Nephron progenitor cell (in vitro differentiated cells): ENCODE measurements at regions not wholly inside any gene's neighbourhood (a gene's known extent, or its start where the extent isn't known, plus 50 kb on each side); places are given as distances from the start of the nearest gene placed in this dataset.
A peak's percentile ranks its signal among the peaks of the same experiment; 100 is the strongest.
"Not testable (repeated sequence)": the region's sequence is repeated elsewhere in the genome, so short reads cannot be mapped to it uniquely, and the experiment has no call there.

ENCODE experiments used
- DNase-seq: peaks from one replicate; pipeline ENCODE4 v3.0.0; 2021
- H3K27ac Mint-ChIP-seq: 2 replicates; pipeline ENCODE4 v1.8.0; 2021; ENCODE audit warnings: mild to moderate bottlenecking, moderate library complexity, mixed read lengths
- H3K27me3 Mint-ChIP-seq: 2 replicates; pipeline ENCODE4 v1.8.0; 2021; ENCODE audit warnings: mild to moderate bottlenecking, low read depth, mixed read lengths; ENCODE audit not compliant: poor library complexity
- H3K36me3 Mint-ChIP-seq: 2 replicates; pipeline ENCODE4 v1.8.0; 2021; ENCODE audit warnings: low read depth, mixed read lengths
- H3K4me1 Mint-ChIP-seq: 2 replicates; pipeline ENCODE4 v1.8.0; 2021; ENCODE audit warnings: mixed read lengths
- H3K4me3 Mint-ChIP-seq: 2 replicates; pipeline ENCODE4 v1.8.0; 2021; ENCODE audit warnings: mild to moderate bottlenecking, moderate library complexity, mixed read lengths
- H3K9me3 Mint-ChIP-seq: 2 replicates; pipeline ENCODE4 v1.8.0; 2021; ENCODE audit warnings: mild to moderate bottlenecking, moderate library complexity, mixed read lengths
- CTCF ChIP-seq: fragments of 200-600 bp; sonication (generic); IDR thresholded peaks from 2 replicates; pipeline ENCODE4 v1.5.0; 2021; ENCODE audit warnings: antibody characterized with exemption

GRCh38 chr15:78708713-78709260 is 67.8 kb upstream of the CHRNB4 start:
- H3K4me1 Mint-ChIP-seq, result peaks cover 21% of the 10 kb centered on the region
- peaks cover 43% of the 10 kb centered on the region for H3K27me3 Mint-ChIP-seq
- no peak overlapping the region for H3K27ac Mint-ChIP-seq

GRCh38 chr15:78706481-78707235 is 65.6 kb upstream of the CHRNB4 start:
- Mint-ChIP-seq H3K9me3 (peaks cover 44% of the 10 kb centered on the region), H3K4me1 (peaks cover 21% of the 10 kb centered on the region), H3K27me3 (peaks cover 43% of the 10 kb centered on the region), H3K36me3 (peaks cover 12% of the 10 kb centered on the region)
- not testable (repeated sequence) for H3K4me3 Mint-ChIP-seq, H3K27ac Mint-ChIP-seq, DNase-seq

More at GRCh38 chr15:78708713-78709260, 67.8 kb upstream of the CHRNB4 start:
- Mint-ChIP-seq H3K9me3 (peaks cover 51% of the 10 kb centered on the region), H3K4me3 (no peak overlapping the region), H3K36me3 (peaks cover 6% of the 10 kb centered on the region)
- no peak for TF ChIP-seq CTCF
- DNase-seq, result no peak

GRCh38 chr15:78703334-78704056 is 62.5 kb upstream of the CHRNB4 start:
- not testable (repeated sequence) for H3K4me3 Mint-ChIP-seq

GRCh38 chr15:78702609-78703333 is 61.8 kb upstream of the CHRNB4 start:
- H3K4me1 Mint-ChIP-seq, result peaks cover 3% of the 10 kb centered on the region
- peaks cover 23% of the 10 kb centered on the region for H3K36me3 Mint-ChIP-seq
- H3K27me3 Mint-ChIP-seq, result peaks cover 40% of the 10 kb centered on the region
- peaks cover 70% of the 10 kb centered on the region for H3K9me3 Mint-ChIP-seq
- no peak for TF ChIP-seq CTCF
- DNase-seq, result no peak
- H3K27ac Mint-ChIP-seq, result no peak overlapping the region
- no peak overlapping the region for H3K4me3 Mint-ChIP-seq

More at GRCh38 chr15:78703334-78704056, 62.5 kb upstream of the CHRNB4 start:
- H3K9me3 Mint-ChIP-seq, result peaks cover 65% of the 10 kb centered on the region
- H3K27ac Mint-ChIP-seq, result peak overlapping the region; percentile 26
- H3K4me1 Mint-ChIP-seq, DNase-seq: not testable (repeated sequence)
- H3K27me3 Mint-ChIP-seq, result peaks cover 39% of the 10 kb centered on the region
- H3K36me3 Mint-ChIP-seq, result peaks cover 16% of the 10 kb centered on the region

GRCh38 chr15:78697449-78697848 is 56.4 kb upstream of the CHRNB4 start:
- no peak for DNase-seq
- Mint-ChIP-seq H3K4me3 (no peak overlapping the region), H3K36me3 (peaks cover 18% of the 10 kb centered on the region), H3K27me3 (peaks cover 25% of the 10 kb centered on the region), H3K4me1 (peaks cover 38% of the 10 kb centered on the region), H3K27ac (no peak overlapping the region), H3K9me3 (peaks cover 43% of the 10 kb centered on the region)
- no peak for TF ChIP-seq CTCF

GRCh38 chr15:78696436-78696835 is 55.4 kb upstream of the CHRNB4 start:
- TF ChIP-seq CTCF, result no peak
- no peak overlapping the region for H3K27ac Mint-ChIP-seq
- no peak overlapping the region for H3K4me3 Mint-ChIP-seq
- peaks cover 35% of the 10 kb centered on the region for H3K9me3 Mint-ChIP-seq
- H3K27me3 Mint-ChIP-seq, result peaks cover 31% of the 10 kb centered on the region
- H3K4me1 Mint-ChIP-seq, result peaks cover 48% of the 10 kb centered on the region
- peaks cover 12% of the 10 kb centered on the region for H3K36me3 Mint-ChIP-seq
- no peak for DNase-seq
